ENCODE measurements at regions not wholly inside any gene's neighbourhood (a gene's known extent, or its start where the extent isn't known, plus 50 kb on each side); places are given as distances from the start of the nearest gene placed in this dataset.

DNA sequence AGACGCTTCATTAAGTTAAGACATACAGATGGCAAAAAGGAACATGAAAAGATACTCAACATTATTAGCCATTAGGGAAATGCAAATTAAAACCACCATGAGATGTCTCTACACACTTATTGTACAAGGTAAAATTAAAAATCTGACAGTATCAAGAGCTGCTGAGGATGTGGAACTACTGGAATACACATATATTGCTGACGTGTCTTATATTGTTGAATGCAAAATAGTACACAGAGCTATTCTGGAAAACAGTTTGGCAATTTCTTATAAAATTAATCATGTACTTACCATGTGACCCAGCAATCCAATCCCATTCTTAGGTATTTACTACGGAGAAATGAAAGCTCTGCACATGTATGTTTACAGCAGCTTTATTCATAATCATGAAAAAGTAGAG, 742.5 kb downstream of the TBC1D22A start:
- TF ChIP-seq, protein P1, sequence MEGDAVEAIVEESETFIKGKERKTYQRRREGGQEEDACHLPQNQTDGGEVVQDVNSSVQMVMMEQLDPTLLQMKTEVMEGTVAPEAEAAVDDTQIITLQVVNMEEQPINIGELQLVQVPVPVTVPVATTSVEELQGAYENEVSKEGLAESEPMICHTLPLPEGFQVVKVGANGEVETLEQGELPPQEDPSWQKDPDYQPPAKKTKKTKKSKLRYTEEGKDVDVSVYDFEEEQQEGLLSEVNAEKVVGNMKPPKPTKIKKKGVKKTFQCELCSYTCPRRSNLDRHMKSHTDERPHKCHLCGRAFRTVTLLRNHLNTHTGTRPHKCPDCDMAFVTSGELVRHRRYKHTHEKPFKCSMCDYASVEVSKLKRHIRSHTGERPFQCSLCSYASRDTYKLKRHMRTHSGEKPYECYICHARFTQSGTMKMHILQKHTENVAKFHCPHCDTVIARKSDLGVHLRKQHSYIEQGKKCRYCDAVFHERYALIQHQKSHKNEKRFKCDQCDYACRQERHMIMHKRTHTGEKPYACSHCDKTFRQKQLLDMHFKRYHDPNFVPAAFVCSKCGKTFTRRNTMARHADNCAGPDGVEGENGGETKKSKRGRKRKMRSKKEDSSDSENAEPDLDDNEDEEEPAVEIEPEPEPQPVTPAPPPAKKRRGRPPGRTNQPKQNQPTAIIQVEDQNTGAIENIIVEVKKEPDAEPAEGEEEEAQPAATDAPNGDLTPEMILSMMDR (IDR thresholded peaks at IDR 0.05) = no peak
- no peak for TF ChIP-seq POLR2A (IDR thresholded peaks at IDR 0.05)
- no peak for TF ChIP-seq EP300 (IDR thresholded peaks at IDR 0.05)
